ENCODE measurements at regions not wholly inside any gene's neighbourhood (a gene's known extent, or its start where the extent isn't known, plus 50 kb on each side); places are given as distances from the start of the nearest gene placed in this dataset.

GRCh38 chr4:169823685-169824084 lies 65.9 kb upstream of the HPF1 start:
- TF ChIP-seq ZNF670 (tag by site-specific recombination; IDR thresholded peaks at IDR 0.05; ENCODE audit: low read depth) (no peak), ZFHX2 (tag by site-specific recombination; conservative IDR thresholded peaks at IDR 0.05) (no peak), SP2 (tag by site-specific recombination; IDR thresholded peaks at IDR 0.05) (no peak)
- TF ChIP-seq, protein P1, sequence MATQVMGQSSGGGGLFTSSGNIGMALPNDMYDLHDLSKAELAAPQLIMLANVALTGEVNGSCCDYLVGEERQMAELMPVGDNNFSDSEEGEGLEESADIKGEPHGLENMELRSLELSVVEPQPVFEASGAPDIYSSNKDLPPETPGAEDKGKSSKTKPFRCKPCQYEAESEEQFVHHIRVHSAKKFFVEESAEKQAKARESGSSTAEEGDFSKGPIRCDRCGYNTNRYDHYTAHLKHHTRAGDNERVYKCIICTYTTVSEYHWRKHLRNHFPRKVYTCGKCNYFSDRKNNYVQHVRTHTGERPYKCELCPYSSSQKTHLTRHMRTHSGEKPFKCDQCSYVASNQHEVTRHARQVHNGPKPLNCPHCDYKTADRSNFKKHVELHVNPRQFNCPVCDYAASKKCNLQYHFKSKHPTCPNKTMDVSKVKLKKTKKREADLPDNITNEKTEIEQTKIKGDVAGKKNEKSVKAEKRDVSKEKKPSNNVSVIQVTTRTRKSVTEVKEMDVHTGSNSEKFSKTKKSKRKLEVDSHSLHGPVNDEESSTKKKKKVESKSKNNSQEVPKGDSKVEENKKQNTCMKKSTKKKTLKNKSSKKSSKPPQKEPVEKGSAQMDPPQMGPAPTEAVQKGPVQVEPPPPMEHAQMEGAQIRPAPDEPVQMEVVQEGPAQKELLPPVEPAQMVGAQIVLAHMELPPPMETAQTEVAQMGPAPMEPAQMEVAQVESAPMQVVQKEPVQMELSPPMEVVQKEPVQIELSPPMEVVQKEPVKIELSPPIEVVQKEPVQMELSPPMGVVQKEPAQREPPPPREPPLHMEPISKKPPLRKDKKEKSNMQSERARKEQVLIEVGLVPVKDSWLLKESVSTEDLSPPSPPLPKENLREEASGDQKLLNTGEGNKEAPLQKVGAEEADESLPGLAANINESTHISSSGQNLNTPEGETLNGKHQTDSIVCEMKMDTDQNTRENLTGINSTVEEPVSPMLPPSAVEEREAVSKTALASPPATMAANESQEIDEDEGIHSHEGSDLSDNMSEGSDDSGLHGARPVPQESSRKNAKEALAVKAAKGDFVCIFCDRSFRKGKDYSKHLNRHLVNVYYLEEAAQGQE (tag by site-specific recombination; IDR thresholded peaks at IDR 0.05) = peak; percentile 95
